GM23338 (cell line): ENCODE measurements at regions not wholly inside any gene's neighbourhood (a gene's known extent, or its start where the extent isn't known, plus 50 kb on each side); places are given as distances from the start of the nearest gene placed in this dataset.

ENCODE experiments used
- EZH2phosphoT487 ChIP-seq: fragments of 200-600 bp; sonication (generic); IDR thresholded peaks from one replicate; pipeline ENCODE4 v1.8.1; 2018; ENCODE audit warnings: antibody characterized with exemption; ENCODE audit not compliant: unreplicated experiment
- JUNB ChIP-seq: IDR thresholded peaks from one replicate; pipeline ENCODE4 v1.6.1; 2016; ENCODE audit warnings: antibody characterized with exemption; ENCODE audit not compliant: unreplicated experiment
- POLR2AphosphoS5 ChIP-seq: IDR thresholded peaks from 2 replicates; pipeline ENCODE4 v1.6.1; 2016; ENCODE audit warnings: antibody characterized with exemption, low read depth
- TF ChIP-seq, protein P1 (sequence below), 2 experiments: fragments of 200-600 bp in 1 of 2; sonication (generic) in 1 of 2; conservative IDR thresholded peaks; 2 replicates each; pipeline versions ENCODE4 v1.5.1 to v1.6.1; 2016 to 2017; ENCODE audit warnings: antibody characterized with exemption in 2 of 2, low read depth in 2 of 2, mild to moderate bottlenecking in 2 of 2, moderate library complexity in 1 of 2

DNA sequence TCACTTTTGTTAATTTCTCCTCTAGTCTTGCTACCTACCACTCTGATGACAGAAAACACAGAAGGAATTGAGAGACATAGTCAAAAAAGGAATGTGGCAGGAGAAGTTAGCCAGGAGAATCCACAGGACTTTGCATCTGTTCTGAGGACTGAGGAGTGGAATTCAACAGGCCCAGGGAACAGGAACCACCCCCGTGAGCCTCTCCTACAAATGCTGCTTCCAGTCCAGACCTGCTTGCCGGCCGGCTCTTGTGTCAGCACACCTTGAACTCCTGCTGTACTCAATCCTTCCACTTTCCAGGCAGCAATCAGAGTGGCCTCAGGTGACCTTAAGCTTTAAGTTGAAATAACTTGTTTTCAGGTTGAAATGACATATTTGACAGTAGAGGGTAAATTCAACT lies 903.1 kb downstream of the BCL11B start:
- TF ChIP-seq, protein P1, sequence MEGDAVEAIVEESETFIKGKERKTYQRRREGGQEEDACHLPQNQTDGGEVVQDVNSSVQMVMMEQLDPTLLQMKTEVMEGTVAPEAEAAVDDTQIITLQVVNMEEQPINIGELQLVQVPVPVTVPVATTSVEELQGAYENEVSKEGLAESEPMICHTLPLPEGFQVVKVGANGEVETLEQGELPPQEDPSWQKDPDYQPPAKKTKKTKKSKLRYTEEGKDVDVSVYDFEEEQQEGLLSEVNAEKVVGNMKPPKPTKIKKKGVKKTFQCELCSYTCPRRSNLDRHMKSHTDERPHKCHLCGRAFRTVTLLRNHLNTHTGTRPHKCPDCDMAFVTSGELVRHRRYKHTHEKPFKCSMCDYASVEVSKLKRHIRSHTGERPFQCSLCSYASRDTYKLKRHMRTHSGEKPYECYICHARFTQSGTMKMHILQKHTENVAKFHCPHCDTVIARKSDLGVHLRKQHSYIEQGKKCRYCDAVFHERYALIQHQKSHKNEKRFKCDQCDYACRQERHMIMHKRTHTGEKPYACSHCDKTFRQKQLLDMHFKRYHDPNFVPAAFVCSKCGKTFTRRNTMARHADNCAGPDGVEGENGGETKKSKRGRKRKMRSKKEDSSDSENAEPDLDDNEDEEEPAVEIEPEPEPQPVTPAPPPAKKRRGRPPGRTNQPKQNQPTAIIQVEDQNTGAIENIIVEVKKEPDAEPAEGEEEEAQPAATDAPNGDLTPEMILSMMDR (conservative IDR thresholded peaks at IDR 0.05; ENCODE audit: low read depth in 2 of 2): no peak
- TF ChIP-seq POLR2AphosphoS5: no peak
- no peak for TF ChIP-seq EZH2phosphoT487
- TF ChIP-seq JUNB: no peak
